ENCODE measurements at regions not wholly inside any gene's neighbourhood (a gene's known extent, or its start where the extent isn't known, plus 50 kb on each side); places are given as distances from the start of the nearest gene placed in this dataset.

DNA sequence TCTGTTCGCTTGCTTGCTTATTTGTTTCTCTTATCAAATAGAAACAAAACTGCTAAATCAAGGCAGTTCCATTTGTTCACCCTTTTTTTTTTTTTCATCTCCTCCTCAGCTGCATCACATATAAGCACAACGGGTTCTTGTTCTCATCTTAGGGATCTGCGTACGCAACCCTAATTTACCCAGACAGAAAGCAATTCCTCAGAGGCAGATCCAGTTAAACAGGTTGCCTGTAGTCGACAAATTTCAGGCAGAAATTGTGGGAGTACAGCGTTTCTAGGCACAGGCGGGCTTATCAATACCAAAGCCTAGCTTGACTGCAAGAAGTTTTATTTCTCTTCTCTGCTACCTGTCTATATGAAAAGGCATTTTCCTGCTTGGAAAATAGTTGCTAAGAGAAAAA, 565.4 kb downstream of the NXPH1 start:
- Mint-ChIP-seq H3K9me3 (ENCODE audit: unreplicated experiment) (no peaks in the 10 kb centered on the region), H3K27ac (ENCODE audit: unreplicated experiment) (no peak overlapping the region), H3K36me3 (ENCODE audit: low read depth, unreplicated experiment) (no peaks in the 10 kb centered on the region), H3K27me3 (ENCODE audit: unreplicated experiment) (no peaks in the 10 kb centered on the region), H3K4me1 (ENCODE audit: unreplicated experiment) (no peaks in the 10 kb centered on the region), H3K4me3 (ENCODE audit: unreplicated experiment) (no peak overlapping the region)
- TF ChIP-seq, protein P1, sequence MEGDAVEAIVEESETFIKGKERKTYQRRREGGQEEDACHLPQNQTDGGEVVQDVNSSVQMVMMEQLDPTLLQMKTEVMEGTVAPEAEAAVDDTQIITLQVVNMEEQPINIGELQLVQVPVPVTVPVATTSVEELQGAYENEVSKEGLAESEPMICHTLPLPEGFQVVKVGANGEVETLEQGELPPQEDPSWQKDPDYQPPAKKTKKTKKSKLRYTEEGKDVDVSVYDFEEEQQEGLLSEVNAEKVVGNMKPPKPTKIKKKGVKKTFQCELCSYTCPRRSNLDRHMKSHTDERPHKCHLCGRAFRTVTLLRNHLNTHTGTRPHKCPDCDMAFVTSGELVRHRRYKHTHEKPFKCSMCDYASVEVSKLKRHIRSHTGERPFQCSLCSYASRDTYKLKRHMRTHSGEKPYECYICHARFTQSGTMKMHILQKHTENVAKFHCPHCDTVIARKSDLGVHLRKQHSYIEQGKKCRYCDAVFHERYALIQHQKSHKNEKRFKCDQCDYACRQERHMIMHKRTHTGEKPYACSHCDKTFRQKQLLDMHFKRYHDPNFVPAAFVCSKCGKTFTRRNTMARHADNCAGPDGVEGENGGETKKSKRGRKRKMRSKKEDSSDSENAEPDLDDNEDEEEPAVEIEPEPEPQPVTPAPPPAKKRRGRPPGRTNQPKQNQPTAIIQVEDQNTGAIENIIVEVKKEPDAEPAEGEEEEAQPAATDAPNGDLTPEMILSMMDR (IDR thresholded peaks at IDR 0.05; ENCODE audit: unreplicated experiment) = no peak
- DNase-seq (ENCODE audit: low spot score) = no peak

DNA sequence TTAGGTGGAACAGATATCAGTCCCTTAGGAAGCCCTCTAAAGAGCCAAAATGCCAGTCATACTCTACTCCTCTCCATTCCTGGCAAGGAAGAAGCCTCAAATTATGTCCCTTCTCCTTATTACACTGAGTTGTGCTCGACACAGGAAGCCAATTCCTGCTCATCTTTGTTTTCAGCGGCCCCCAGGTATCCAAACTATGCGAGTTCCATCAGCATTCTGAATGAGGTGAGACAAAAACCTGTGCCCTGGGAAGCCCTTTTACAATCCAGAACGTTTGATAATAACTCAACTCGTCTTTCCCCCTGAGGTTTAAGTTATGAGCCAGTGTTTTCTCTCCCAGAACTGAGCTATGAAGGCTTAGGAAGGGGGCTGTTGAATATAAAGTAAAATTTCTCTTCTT, 580.5 kb downstream of the NXPH1 start:
- DNase-seq (ENCODE audit: low spot score) = no peak
- H3K27me3 Mint-ChIP-seq (ENCODE audit: unreplicated experiment) = no peaks in the 10 kb centered on the region
- TF ChIP-seq, protein P1 (IDR thresholded peaks at IDR 0.05; ENCODE audit: unreplicated experiment) = no peak
- H3K4me1 Mint-ChIP-seq (ENCODE audit: unreplicated experiment) = no peaks in the 10 kb centered on the region
- no peaks in the 10 kb centered on the region for H3K9me3 Mint-ChIP-seq (ENCODE audit: unreplicated experiment)
- no peak overlapping the region for H3K4me3 Mint-ChIP-seq (ENCODE audit: unreplicated experiment)
- no peaks in the 10 kb centered on the region for H3K36me3 Mint-ChIP-seq (ENCODE audit: low read depth, unreplicated experiment)
- no peak overlapping the region for H3K27ac Mint-ChIP-seq (ENCODE audit: unreplicated experiment)

DNA sequence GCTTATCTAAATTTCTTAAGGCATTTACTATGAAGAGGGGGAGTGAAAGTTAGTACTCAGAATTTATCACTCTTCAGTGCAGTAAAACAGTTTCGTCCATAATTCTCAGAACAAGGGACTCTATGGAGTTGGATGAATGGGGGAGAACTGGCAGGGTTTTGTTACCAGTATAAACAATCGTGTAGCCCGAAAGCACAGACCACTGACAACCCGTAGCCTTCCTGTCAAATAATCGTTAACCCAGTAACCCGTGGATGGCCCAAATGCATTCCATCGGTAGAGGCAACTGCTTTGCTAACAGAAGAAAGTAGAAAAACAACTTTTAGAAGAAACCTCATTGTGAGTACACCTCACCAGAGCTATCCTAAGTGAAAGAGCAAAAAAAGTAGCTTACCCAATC, 583.9 kb downstream of the NXPH1 start:
- Mint-ChIP-seq H3K27me3 (ENCODE audit: unreplicated experiment) (no peaks in the 10 kb centered on the region), H3K4me1 (ENCODE audit: unreplicated experiment) (no peaks in the 10 kb centered on the region), H3K27ac (ENCODE audit: unreplicated experiment) (no peak overlapping the region), H3K4me3 (ENCODE audit: unreplicated experiment) (no peak overlapping the region), H3K36me3 (ENCODE audit: low read depth, unreplicated experiment) (no peaks in the 10 kb centered on the region), H3K9me3 (ENCODE audit: unreplicated experiment) (no peaks in the 10 kb centered on the region)
- no peak for DNase-seq (ENCODE audit: low spot score)
- TF ChIP-seq, protein P1 (IDR thresholded peaks at IDR 0.05; ENCODE audit: unreplicated experiment) = no peak

DNA sequence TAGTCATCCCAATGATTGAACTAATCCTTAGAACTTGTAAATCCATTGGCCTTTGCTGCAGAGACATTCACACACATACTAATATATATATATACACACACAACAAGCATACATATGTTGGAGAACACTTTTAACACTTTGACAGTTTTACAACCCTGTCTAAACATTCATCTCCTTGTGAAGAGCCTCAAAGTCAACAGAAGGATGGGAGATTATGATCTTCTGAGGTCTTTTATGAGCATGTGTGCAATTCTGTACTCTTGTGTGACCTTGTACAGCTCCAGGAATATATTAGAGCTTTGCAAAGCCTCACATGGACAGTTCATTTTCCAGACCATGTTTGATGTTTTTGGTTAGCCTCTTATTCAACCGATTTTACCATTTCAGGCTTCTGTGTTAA, 589.0 kb downstream of the NXPH1 start:
- H3K27ac Mint-ChIP-seq (ENCODE audit: unreplicated experiment) = no peak overlapping the region
- no peaks in the 10 kb centered on the region for H3K4me1 Mint-ChIP-seq (ENCODE audit: unreplicated experiment)
- H3K4me3 Mint-ChIP-seq (ENCODE audit: unreplicated experiment) = no peak overlapping the region
- H3K9me3 Mint-ChIP-seq (ENCODE audit: unreplicated experiment) = no peaks in the 10 kb centered on the region
- no peaks in the 10 kb centered on the region for H3K36me3 Mint-ChIP-seq (ENCODE audit: low read depth, unreplicated experiment)
- no peak for DNase-seq (ENCODE audit: low spot score)
- TF ChIP-seq, protein P1 (IDR thresholded peaks at IDR 0.05; ENCODE audit: unreplicated experiment) = no peak
- no peaks in the 10 kb centered on the region for H3K27me3 Mint-ChIP-seq (ENCODE audit: unreplicated experiment)

DNA sequence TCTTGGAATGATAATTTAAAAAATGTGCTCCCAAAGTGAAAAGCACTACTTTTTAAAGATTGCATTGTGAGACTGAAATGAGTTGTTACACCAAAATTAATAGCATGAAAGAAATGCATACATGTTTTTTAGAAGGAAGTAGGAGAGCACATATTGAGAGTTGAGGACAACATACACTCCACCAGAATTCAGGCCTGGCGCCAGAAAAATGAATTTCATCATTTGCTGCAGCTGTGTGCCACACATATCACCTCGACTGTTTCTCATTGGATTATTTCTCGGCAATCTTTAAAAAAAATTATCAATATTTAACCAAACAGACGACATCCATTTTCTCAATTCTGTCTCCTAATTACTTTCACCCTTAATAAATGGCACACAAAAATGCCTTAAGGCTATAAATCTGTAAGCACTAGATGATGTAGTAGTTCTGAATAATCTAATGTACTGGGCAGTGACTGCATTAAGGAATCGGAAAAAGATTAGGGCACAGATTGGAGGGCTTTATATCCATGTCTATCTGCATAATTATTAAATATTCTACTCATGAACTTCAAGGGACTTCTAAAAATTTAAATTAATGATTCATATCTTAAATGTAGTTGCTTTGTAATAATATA, 590.4 kb downstream of the NXPH1 start:
- DNase-seq (ENCODE audit: low spot score) = no peak
- Mint-ChIP-seq H3K9me3 (ENCODE audit: unreplicated experiment) (no peaks in the 10 kb centered on the region), H3K36me3 (ENCODE audit: low read depth, unreplicated experiment) (no peaks in the 10 kb centered on the region), H3K27me3 (ENCODE audit: unreplicated experiment) (no peaks in the 10 kb centered on the region), H3K4me3 (ENCODE audit: unreplicated experiment) (no peak overlapping the region), H3K4me1 (ENCODE audit: unreplicated experiment) (no peaks in the 10 kb centered on the region), H3K27ac (ENCODE audit: unreplicated experiment) (no peak overlapping the region)
- TF ChIP-seq, protein P1 (IDR thresholded peaks at IDR 0.05; ENCODE audit: unreplicated experiment) = no peak

Data from endothelial cell (in vitro differentiated cells).